Panc1 (cell line): ENCODE measurements at regions not wholly inside any gene's neighbourhood (a gene's known extent, or its start where the extent isn't known, plus 50 kb on each side); places are given as distances from the start of the nearest gene placed in this dataset.

Source experiments
- ATAC-seq: fragments of 200-7000 bp; cut with Tn5 transposase; 2 replicates; pipeline ENCODE4 v1.9.1; 2020; ENCODE audit warnings: mild to moderate bottlenecking, moderate library complexity
- BruUV-seq: library from RNA; stranded (reverse); fragments of 400-500 nt; replicated peaks from 2 replicates; lab custom pipeline; 2021; lab: Mats Ljungman, UMichigan
- CTCF ChIA-PET: fragments of 300-600 bp; sonication (Branson Sonifier 250); formaldehyde crosslinking; loops from one replicate; lab custom pipeline; 2022; ENCODE audit warnings: antibody characterized with exemption; lab: Charles Lee
- POLR2A ChIA-PET: fragments of 300-600 bp; sonication (Branson Sonifier 250); formaldehyde crosslinking; loops from one replicate; lab custom pipeline; 2022; ENCODE audit warnings: antibody characterized with exemption; lab: Charles Lee
- DNase-seq: peaks from one replicate; pipeline ENCODE4 v3.0.0-alpha.2; 2010; ENCODE audit warnings: low read depth, low spot score
- H3K27ac ChIP-seq: 2 replicates; pipeline ENCODE4 v1.5.1; 2011; ENCODE audit warnings: mild to moderate bottlenecking, low read length, inconsistent platforms
- H3K27me3 ChIP-seq: fragments of 200-500 bp; sonication (Bioruptor generic); 2 replicates; pipeline ENCODE4 v1.6.0; 2014; ENCODE audit warnings: low read length, inconsistent platforms; ENCODE audit not compliant: control insufficient read depth, insufficient read depth
- H3K36me3 ChIP-seq: fragments of 200-500 bp; sonication (Bioruptor generic); 2 replicates; pipeline ENCODE4 v1.5.1; 2014; ENCODE audit warnings: inconsistent platforms, mild to moderate bottlenecking, low read length, moderate library complexity; ENCODE audit not compliant: control insufficient read depth, insufficient read depth
- H3K4me1 ChIP-seq: 2 replicates; pipeline ENCODE4 v1.5.1; 2011; ENCODE audit warnings: inconsistent platforms, mild to moderate bottlenecking, low read length, moderate library complexity; ENCODE audit not compliant: control insufficient read depth, insufficient read depth
- H3K4me3 ChIP-seq, 2 experiments: 2 replicates each; pipeline ENCODE4 v1.5.1; 2011 to 2012; ENCODE audit warnings: low read depth in 2 of 2, low read length in 2 of 2, mild to moderate bottlenecking in 2 of 2, inconsistent platforms in 1 of 2, moderate library complexity in 1 of 2
- H3K9me3 ChIP-seq: fragments of 200-500 bp; sonication (Bioruptor generic); 2 replicates; pipeline ENCODE4 v1.5.1; 2014; ENCODE audit warnings: low read depth, mild to moderate bottlenecking, inconsistent platforms, low read length, moderate library complexity; ENCODE audit not compliant: control insufficient read depth, insufficient read depth
- POLR2AphosphoS5 ChIP-seq: IDR thresholded peaks from 2 replicates; pipeline ENCODE4 v1.6.1; 2012; ENCODE audit warnings: mild to moderate bottlenecking, low read depth, low read length, moderate library complexity
- SIN3A ChIP-seq: IDR thresholded peaks from 2 replicates; pipeline ENCODE4 v1.6.1; 2012; ENCODE audit warnings: low read depth, mild to moderate bottlenecking, low read length, moderate library complexity, borderline replicate concordance; ENCODE audit not compliant: insufficient read depth
- TCF7L2 ChIP-seq: IDR thresholded peaks from 2 replicates; pipeline ENCODE4 v1.6.1; 2011; ENCODE audit warnings: mild to moderate bottlenecking, low read depth, low read length, inconsistent platforms
- in situ Hi-C: cut with HindIII; loops from 2 replicates; pipeline ENCODE4 v1.10.0; 2016; ENCODE audit warnings: low sequenced_read_pairs, low pct_unique_long_range_greater_than_20kb
- intact Hi-C: fragments of 100-400 bp; cut with micrococcal nuclease; formaldehyde crosslinking; loops from one replicate; pipeline ENCODE4 v1.10.0; 2022; ENCODE audit not compliant: unreplicated experiment
- TF ChIP-seq, protein P1 (sequence below), 2 experiments: IDR thresholded peaks; 2 replicates each; pipeline ENCODE4 v1.6.1; 2011 to 2012; ENCODE audit warnings: low read depth in 2 of 2, control low read depth in 1 of 2, low read length in 1 of 2, mild to moderate bottlenecking in 1 of 2, moderate library complexity in 1 of 2; ENCODE audit not compliant: insufficient read depth in 1 of 2
- TF ChIP-seq, protein P2 (sequence below): fragments of 450-650 bp; IDR thresholded peaks from 2 replicates; pipeline ENCODE4 v1.5.1; 2017; ENCODE audit warnings: mild to moderate bottlenecking

DNA sequence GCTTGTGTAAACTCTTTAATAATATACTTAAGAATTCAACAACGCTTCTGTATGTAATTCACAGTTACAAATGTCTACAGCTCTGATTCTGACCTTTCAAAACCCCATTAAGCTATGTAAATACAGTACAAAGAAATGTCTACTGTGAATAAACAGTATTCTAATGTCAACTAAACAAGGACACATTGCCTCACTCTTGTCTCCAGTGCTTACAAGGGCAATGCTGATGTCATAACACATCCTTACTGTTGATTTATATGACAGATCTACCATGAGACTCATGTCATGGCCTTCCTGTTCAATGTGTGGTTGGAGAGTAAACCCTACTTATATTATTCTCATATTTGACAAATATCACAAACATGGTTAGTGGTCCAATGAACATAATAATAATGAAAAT lies 256.1 kb upstream of the ADGRL3 start:
- BruUV-seq: no TSS peak
- no peak for DNase-seq
- Histone ChIP-seq H3K27me3 (no peaks in the 10 kb centered on the region), H3K27ac (no peak overlapping the region), H3K4me1 (no peaks in the 10 kb centered on the region), H3K4me3 (no peak overlapping the region), H3K9me3 (no peaks in the 10 kb centered on the region), H3K36me3 (no peaks in the 10 kb centered on the region)
- no peak for ATAC-seq
- POLR2A ChIA-PET: no interaction called here
- TF ChIP-seq, protein P1, sequence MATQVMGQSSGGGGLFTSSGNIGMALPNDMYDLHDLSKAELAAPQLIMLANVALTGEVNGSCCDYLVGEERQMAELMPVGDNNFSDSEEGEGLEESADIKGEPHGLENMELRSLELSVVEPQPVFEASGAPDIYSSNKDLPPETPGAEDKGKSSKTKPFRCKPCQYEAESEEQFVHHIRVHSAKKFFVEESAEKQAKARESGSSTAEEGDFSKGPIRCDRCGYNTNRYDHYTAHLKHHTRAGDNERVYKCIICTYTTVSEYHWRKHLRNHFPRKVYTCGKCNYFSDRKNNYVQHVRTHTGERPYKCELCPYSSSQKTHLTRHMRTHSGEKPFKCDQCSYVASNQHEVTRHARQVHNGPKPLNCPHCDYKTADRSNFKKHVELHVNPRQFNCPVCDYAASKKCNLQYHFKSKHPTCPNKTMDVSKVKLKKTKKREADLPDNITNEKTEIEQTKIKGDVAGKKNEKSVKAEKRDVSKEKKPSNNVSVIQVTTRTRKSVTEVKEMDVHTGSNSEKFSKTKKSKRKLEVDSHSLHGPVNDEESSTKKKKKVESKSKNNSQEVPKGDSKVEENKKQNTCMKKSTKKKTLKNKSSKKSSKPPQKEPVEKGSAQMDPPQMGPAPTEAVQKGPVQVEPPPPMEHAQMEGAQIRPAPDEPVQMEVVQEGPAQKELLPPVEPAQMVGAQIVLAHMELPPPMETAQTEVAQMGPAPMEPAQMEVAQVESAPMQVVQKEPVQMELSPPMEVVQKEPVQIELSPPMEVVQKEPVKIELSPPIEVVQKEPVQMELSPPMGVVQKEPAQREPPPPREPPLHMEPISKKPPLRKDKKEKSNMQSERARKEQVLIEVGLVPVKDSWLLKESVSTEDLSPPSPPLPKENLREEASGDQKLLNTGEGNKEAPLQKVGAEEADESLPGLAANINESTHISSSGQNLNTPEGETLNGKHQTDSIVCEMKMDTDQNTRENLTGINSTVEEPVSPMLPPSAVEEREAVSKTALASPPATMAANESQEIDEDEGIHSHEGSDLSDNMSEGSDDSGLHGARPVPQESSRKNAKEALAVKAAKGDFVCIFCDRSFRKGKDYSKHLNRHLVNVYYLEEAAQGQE (IDR thresholded peaks at IDR 0.05; ENCODE audit: insufficient read depth in 1 of 2, low read depth in 2 of 2, low read length in 1 of 2): no peak
- no peak for TF ChIP-seq SIN3A
- TF ChIP-seq, protein P2, sequence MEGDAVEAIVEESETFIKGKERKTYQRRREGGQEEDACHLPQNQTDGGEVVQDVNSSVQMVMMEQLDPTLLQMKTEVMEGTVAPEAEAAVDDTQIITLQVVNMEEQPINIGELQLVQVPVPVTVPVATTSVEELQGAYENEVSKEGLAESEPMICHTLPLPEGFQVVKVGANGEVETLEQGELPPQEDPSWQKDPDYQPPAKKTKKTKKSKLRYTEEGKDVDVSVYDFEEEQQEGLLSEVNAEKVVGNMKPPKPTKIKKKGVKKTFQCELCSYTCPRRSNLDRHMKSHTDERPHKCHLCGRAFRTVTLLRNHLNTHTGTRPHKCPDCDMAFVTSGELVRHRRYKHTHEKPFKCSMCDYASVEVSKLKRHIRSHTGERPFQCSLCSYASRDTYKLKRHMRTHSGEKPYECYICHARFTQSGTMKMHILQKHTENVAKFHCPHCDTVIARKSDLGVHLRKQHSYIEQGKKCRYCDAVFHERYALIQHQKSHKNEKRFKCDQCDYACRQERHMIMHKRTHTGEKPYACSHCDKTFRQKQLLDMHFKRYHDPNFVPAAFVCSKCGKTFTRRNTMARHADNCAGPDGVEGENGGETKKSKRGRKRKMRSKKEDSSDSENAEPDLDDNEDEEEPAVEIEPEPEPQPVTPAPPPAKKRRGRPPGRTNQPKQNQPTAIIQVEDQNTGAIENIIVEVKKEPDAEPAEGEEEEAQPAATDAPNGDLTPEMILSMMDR: no peak
- no peak for TF ChIP-seq TCF7L2
- no peak for TF ChIP-seq POLR2AphosphoS5
- CTCF ChIA-PET: no interaction called here
- intact Hi-C loops: no loop called here
- in situ Hi-C loops: no loop called here

DNA sequence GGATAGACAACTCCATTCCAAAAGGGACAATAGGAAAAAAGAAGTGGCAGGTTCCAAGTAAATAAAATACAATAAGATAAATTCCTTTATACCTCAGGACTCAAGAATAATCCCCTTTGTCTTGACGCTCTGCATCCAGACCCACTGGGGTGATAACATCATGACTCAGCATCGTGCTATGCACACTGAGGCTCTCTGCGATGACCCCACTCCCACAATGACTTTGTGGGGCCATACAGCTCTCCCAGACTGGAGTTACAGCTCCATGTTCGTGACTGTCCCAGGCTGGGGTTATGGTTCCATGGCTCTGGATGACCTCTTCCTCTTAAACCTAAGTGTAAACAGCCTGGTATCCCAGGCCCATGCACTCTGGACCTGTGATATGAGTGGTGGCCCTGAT lies 254.5 kb upstream of the ADGRL3 start:
- Histone ChIP-seq H3K4me3 (no peak overlapping the region), H3K9me3 (no peaks in the 10 kb centered on the region), H3K27me3 (no peaks in the 10 kb centered on the region), H3K36me3 (no peaks in the 10 kb centered on the region), H3K27ac (no peak overlapping the region), H3K4me1 (no peaks in the 10 kb centered on the region)
- in situ Hi-C loops: no loop called here
- TF ChIP-seq, protein P2: no peak
- TF ChIP-seq, protein P1 (IDR thresholded peaks at IDR 0.05; ENCODE audit: insufficient read depth in 1 of 2, low read depth in 2 of 2, low read length in 1 of 2): no peak
- intact Hi-C loops: no loop called here
- ChIA-PET POLR2A (no interaction called here), CTCF (no interaction called here)
- DNase-seq: no peak
- BruUV-seq: no TSS peak
- ATAC-seq: no peak
